Progenitor cell of endocrine pancreas (in vitro differentiated cells): ENCODE measurements at regions not wholly inside any gene's neighbourhood (a gene's known extent, or its start where the extent isn't known, plus 50 kb on each side); places are given as distances from the start of the nearest gene placed in this dataset.

Experiments used
- DNase-seq: peaks from one replicate; pipeline ENCODE4 v3.0.0; 2021; ENCODE audit warnings: low spot score; ENCODE audit not compliant: unreplicated experiment
- H3K27ac Mint-ChIP-seq: 2 replicates; pipeline ENCODE4 v1.8.0; 2021; ENCODE audit warnings: mild to moderate bottlenecking, moderate library complexity, mixed read lengths
- H3K27me3 Mint-ChIP-seq: 2 replicates; pipeline ENCODE4 v1.8.0; 2021; ENCODE audit warnings: mixed read lengths
- H3K36me3 Mint-ChIP-seq: 2 replicates; pipeline ENCODE4 v1.8.0; 2022; ENCODE audit warnings: mixed read lengths; ENCODE audit not compliant: insufficient read depth
- H3K4me1 Mint-ChIP-seq: 2 replicates; pipeline ENCODE4 v1.8.0; 2021; ENCODE audit warnings: low read depth, mixed read lengths
- H3K4me3 Mint-ChIP-seq: 2 replicates; pipeline ENCODE4 v1.8.0; 2021; ENCODE audit warnings: low read depth, mild to moderate bottlenecking, moderate library complexity, mixed read lengths
- H3K9me3 Mint-ChIP-seq: 2 replicates; pipeline ENCODE4 v1.8.0; 2021; ENCODE audit warnings: low read depth, mixed read lengths
- TF ChIP-seq, protein P1 (sequence below): fragments of 200-600 bp; sonication (generic); IDR thresholded peaks from one replicate; pipeline ENCODE4 v1.5.0; 2021; ENCODE audit warnings: antibody characterized with exemption, mild to moderate bottlenecking; ENCODE audit not compliant: unreplicated experiment

DNA sequence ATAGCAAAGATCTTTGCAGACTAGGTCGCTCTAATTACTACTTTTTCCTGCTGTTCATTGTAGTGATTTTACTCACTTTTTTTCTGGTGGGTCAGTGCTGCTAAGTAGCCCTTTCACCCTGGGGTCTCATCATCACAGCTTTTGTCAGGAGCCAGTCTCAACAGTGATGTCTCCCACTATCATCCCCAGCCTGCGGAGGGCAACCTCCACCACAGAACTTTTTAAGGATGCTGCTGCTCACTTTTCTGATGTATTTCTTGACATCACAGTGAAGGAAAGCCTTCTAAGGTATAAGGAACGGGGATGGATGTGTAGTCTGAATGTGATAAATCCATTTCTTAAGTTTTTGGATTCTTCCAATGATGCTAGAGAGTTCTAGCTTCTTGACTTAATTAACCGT is 242.5 kb upstream of the RIOK2 start:
- H3K9me3 Mint-ChIP-seq = no peaks in the 10 kb centered on the region
- no peak overlapping the region for H3K27ac Mint-ChIP-seq
- H3K4me3 Mint-ChIP-seq = no peak overlapping the region
- H3K36me3 Mint-ChIP-seq = no peaks in the 10 kb centered on the region
- TF ChIP-seq, protein P1, sequence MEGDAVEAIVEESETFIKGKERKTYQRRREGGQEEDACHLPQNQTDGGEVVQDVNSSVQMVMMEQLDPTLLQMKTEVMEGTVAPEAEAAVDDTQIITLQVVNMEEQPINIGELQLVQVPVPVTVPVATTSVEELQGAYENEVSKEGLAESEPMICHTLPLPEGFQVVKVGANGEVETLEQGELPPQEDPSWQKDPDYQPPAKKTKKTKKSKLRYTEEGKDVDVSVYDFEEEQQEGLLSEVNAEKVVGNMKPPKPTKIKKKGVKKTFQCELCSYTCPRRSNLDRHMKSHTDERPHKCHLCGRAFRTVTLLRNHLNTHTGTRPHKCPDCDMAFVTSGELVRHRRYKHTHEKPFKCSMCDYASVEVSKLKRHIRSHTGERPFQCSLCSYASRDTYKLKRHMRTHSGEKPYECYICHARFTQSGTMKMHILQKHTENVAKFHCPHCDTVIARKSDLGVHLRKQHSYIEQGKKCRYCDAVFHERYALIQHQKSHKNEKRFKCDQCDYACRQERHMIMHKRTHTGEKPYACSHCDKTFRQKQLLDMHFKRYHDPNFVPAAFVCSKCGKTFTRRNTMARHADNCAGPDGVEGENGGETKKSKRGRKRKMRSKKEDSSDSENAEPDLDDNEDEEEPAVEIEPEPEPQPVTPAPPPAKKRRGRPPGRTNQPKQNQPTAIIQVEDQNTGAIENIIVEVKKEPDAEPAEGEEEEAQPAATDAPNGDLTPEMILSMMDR = peak; percentile 19
- no peak for DNase-seq
- H3K4me1 Mint-ChIP-seq = no peaks in the 10 kb centered on the region
- no peaks in the 10 kb centered on the region for H3K27me3 Mint-ChIP-seq

DNA sequence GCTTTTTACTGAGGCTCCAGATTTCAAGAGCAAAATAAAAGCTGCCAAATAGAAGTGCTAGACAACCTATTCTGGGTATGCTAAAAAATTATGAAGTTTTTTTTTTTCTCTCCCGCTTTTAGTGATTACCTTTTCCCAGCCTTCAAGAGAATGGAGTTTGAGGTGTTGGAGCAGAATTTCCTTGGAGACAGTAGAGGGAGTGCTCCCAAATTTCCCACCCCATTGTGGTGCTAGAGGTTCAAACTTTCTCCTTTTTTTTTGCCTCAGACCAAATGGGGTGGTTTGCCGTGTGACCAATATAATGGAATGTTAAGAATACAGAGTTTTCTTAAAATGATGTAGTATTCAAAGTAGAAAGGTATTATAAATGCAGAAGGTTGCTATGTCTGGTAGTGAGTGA is 244.2 kb upstream of the RIOK2 start:
- no peak for DNase-seq
- no peaks in the 10 kb centered on the region for H3K9me3 Mint-ChIP-seq
- H3K27ac Mint-ChIP-seq = no peak overlapping the region
- no peaks in the 10 kb centered on the region for H3K4me1 Mint-ChIP-seq
- TF ChIP-seq, protein P1 = no peak
- H3K4me3 Mint-ChIP-seq = no peak overlapping the region
- H3K36me3 Mint-ChIP-seq = no peaks in the 10 kb centered on the region
- no peaks in the 10 kb centered on the region for H3K27me3 Mint-ChIP-seq

DNA sequence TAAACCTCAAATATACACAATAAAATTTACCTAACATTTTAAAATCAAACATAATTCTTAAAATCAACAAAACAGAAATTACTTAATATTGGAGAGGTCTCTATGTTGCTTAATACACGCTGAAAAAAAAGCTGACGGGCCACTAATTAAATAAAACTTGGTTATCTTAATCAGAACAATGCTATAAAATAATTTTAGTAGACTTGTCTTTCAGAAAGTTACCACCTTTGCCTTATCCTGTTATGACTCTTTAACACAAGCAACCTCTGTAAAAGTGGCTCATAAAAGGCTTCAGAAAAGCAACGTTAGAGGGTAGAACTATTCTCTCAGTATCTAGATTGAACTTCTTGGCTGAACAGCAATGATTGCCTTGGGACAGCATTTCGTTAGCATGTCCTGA is 251.0 kb upstream of the RIOK2 start:
- TF ChIP-seq, protein P1 = no peak
- H3K4me1 Mint-ChIP-seq = no peaks in the 10 kb centered on the region
- no peak overlapping the region for H3K27ac Mint-ChIP-seq
- H3K4me3 Mint-ChIP-seq = no peak overlapping the region
- no peak for DNase-seq
- no peaks in the 10 kb centered on the region for H3K36me3 Mint-ChIP-seq
- H3K9me3 Mint-ChIP-seq = no peaks in the 10 kb centered on the region
- no peaks in the 10 kb centered on the region for H3K27me3 Mint-ChIP-seq

DNA sequence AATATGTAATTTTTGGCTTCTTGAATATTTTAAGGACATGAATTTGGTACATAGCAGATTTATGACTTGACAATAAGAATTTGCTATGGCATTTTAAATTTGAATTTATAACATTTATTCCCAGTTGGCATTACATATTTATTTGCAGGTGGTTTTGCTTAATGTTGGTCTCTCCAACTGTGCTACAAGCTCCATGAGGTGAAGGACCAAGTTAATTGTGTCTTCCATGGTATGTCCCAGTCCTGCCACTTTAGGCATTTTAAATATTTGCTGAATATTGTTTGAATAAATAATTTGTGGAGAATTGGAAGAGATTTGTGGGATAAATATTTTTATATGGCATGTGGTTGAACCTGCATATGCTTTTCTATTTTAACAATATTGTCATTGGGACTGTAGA is 253.4 kb upstream of the RIOK2 start:
- Mint-ChIP-seq H3K27me3 (no peaks in the 10 kb centered on the region), H3K4me3 (no peak overlapping the region), H3K9me3 (no peaks in the 10 kb centered on the region), H3K4me1 (no peaks in the 10 kb centered on the region), H3K36me3 (no peaks in the 10 kb centered on the region), H3K27ac (no peak overlapping the region)
- no peak for DNase-seq
- TF ChIP-seq, protein P1 = no peak

- H3K36me3 Mint-ChIP-seq = no peaks in the 10 kb centered on the region
- DNase-seq = no peak
- no peak overlapping the region for H3K27ac Mint-ChIP-seq
- no peaks in the 10 kb centered on the region for H3K27me3 Mint-ChIP-seq
- H3K9me3 Mint-ChIP-seq = peaks cover 20% of the 10 kb centered on the region
- TF ChIP-seq, protein P1 = no peak
- H3K4me1 Mint-ChIP-seq = no peaks in the 10 kb centered on the region
- H3K4me3 Mint-ChIP-seq = no peak overlapping the region
These were observed 260.7 kb upstream of the RIOK2 start for GRCh38 chr5:97443740-97444139.
